ENCODE measurements at regions not wholly inside any gene's neighbourhood (a gene's known extent, or its start where the extent isn't known, plus 50 kb on each side); places are given as distances from the start of the nearest gene placed in this dataset.

DNA sequence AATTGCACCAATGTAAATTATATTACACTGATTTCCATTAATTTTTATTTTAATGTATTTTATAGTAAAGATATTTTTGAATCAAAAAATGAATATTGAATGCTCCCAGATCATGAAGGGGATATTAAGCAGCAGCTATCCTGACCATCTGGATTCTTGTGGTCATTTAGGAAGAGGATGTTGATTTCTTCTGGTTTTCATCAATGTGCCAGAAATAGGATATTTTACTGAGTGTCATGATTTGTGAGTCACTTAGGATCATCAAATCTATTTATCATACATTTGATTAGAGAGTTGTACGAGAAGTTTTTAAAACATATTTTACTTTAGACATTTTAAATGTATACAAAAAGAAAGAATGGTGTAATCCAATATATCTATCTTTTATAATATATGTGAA is 366.3 kb upstream of the CHRM2 start:
- TF ChIP-seq, protein P1, sequence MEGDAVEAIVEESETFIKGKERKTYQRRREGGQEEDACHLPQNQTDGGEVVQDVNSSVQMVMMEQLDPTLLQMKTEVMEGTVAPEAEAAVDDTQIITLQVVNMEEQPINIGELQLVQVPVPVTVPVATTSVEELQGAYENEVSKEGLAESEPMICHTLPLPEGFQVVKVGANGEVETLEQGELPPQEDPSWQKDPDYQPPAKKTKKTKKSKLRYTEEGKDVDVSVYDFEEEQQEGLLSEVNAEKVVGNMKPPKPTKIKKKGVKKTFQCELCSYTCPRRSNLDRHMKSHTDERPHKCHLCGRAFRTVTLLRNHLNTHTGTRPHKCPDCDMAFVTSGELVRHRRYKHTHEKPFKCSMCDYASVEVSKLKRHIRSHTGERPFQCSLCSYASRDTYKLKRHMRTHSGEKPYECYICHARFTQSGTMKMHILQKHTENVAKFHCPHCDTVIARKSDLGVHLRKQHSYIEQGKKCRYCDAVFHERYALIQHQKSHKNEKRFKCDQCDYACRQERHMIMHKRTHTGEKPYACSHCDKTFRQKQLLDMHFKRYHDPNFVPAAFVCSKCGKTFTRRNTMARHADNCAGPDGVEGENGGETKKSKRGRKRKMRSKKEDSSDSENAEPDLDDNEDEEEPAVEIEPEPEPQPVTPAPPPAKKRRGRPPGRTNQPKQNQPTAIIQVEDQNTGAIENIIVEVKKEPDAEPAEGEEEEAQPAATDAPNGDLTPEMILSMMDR (IDR thresholded peaks at IDR 0.05; ENCODE audit: poor library complexity): no peak
- TF ChIP-seq EZH2phosphoT487 (IDR thresholded peaks at IDR 0.05; ENCODE audit: low read depth, severe bottlenecking, unreplicated experiment): no peak
